CD14-positive monocyte (primary cell): ENCODE measurements at regions not wholly inside any gene's neighbourhood (a gene's known extent, or its start where the extent isn't known, plus 50 kb on each side); places are given as distances from the start of the nearest gene placed in this dataset.

Experiments
- DNase-seq, 3 donors: peaks; one replicate each; pipeline ENCODE4 v3.0.0-alpha.2; 2011 to 2022
- H2AFZ ChIP-seq: 2 replicates; pipeline ENCODE4 v1.6.0; 2012; ENCODE audit warnings: mild to moderate bottlenecking, low read depth, low read length, inconsistent platforms; ENCODE audit not compliant: insufficient read depth, poor library complexity, severe bottlenecking
- H3K27ac ChIP-seq, 2 donors: 1 replicate in 1 of 2; 2 replicates in 1 of 2; pipeline ENCODE4 v1.5.1; 2012 to 2013; ENCODE audit warnings: low read length in 2 of 2, control low read depth in 1 of 2, inconsistent platforms in 1 of 2, low read depth in 1 of 2, mild to moderate bottlenecking in 1 of 2
- H3K27me3 ChIP-seq, 2 donors: one replicate each; pipeline versions ENCODE4 v1.6.0 to v1.6.1; 2011 to 2013; ENCODE audit warnings: low read length in 2 of 2; ENCODE audit not compliant: control insufficient read depth in 2 of 2, insufficient read depth in 2 of 2
- H3K36me3 ChIP-seq, 2 donors: replicated peaks in 1 of 2; 1 replicate in 1 of 2; 2 replicates in 1 of 2; pipeline versions ENCODE4 v1.5.1 to v1.6.1; 2012 to 2013; ENCODE audit warnings: low read length in 2 of 2, control low read depth in 1 of 2, inconsistent platforms in 1 of 2, mild to moderate bottlenecking in 1 of 2; ENCODE audit not compliant: insufficient read depth in 2 of 2, control insufficient read depth in 1 of 2
- H3K4me1 ChIP-seq, 2 donors: 1 replicate in 1 of 2; 2 replicates in 1 of 2; pipeline versions ENCODE4 v1.5.1 to v1.6.1; 2012 to 2013; ENCODE audit warnings: low read length in 2 of 2, control low read depth in 1 of 2, inconsistent platforms in 1 of 2, mild to moderate bottlenecking in 1 of 2, moderate library complexity in 1 of 2; ENCODE audit not compliant: insufficient read depth in 2 of 2, control insufficient read depth in 1 of 2
- H3K4me2 ChIP-seq: replicated peaks from 2 replicates; pipeline ENCODE3; 2012; ENCODE audit warnings: low read length, moderate library complexity, mild to moderate bottlenecking; ENCODE audit not compliant: poor library complexity, severe bottlenecking; ENCODE audit errors: extremely low read depth
- H3K4me3 ChIP-seq, 3 experiments: fragments of 200-600 bp in 1 of 3; sonication (generic) in 1 of 3; replicated peaks in 1 of 3; 1 replicate in 2 of 3; 2 replicates in 1 of 3; pipeline ENCODE4 v1.5.1; 2011 to 2013; ENCODE audit warnings: low read length in 3 of 3, mild to moderate bottlenecking in 3 of 3, control low read depth in 2 of 3, low read depth in 2 of 3, inconsistent platforms in 1 of 3, moderate library complexity in 1 of 3
- H3K79me2 ChIP-seq: 2 replicates; pipeline ENCODE4 v1.6.0; 2012; ENCODE audit warnings: mild to moderate bottlenecking, control low read depth, inconsistent platforms, low read length, moderate library complexity; ENCODE audit not compliant: insufficient read depth
- H3K9ac ChIP-seq: 2 replicates; pipeline ENCODE4 v1.6.0; 2017; ENCODE audit warnings: low read length, mild to moderate bottlenecking; ENCODE audit not compliant: insufficient read depth, poor library complexity, severe bottlenecking
- H3K9me3 ChIP-seq, 2 donors: replicated peaks in 1 of 2; 1 replicate in 1 of 2; 2 replicates in 1 of 2; pipeline versions ENCODE4 v1.5.1 to v1.6.1; 2012 to 2013; ENCODE audit warnings: low read length in 2 of 2, control low read depth in 1 of 2; ENCODE audit not compliant: control insufficient read depth in 1 of 2, insufficient read depth in 1 of 2
- H4K20me1 ChIP-seq: 2 replicates; pipeline ENCODE4 v1.6.0; 2012; ENCODE audit warnings: mild to moderate bottlenecking, low read length, control low read depth, moderate library complexity; ENCODE audit not compliant: insufficient read depth
- H3K27ac Mint-ChIP-seq, 7 donors: one replicate each; pipeline ENCODE4 v1.8.0; 2020; ENCODE audit warnings: mild to moderate bottlenecking in 7 of 7, mixed read lengths in 7 of 7, moderate library complexity in 6 of 7, inconsistent platforms in 2 of 7
- H3K27me3 Mint-ChIP-seq, 3 donors: one replicate each; pipeline ENCODE4 v1.8.0; 2021 to 2022; ENCODE audit warnings: low read depth in 3 of 3, mild to moderate bottlenecking in 3 of 3, mixed read lengths in 3 of 3, moderate library complexity in 3 of 3, inconsistent platforms in 1 of 3
- H3K36me3 Mint-ChIP-seq, 2 donors: one replicate each; pipeline ENCODE4 v1.8.0; 2020; ENCODE audit warnings: mixed read lengths in 2 of 2, inconsistent platforms in 1 of 2, mild to moderate bottlenecking in 1 of 2
- H3K4me1 Mint-ChIP-seq: one replicate; pipeline ENCODE4 v1.8.0; 2020; ENCODE audit warnings: mild to moderate bottlenecking, mixed read lengths
- H3K4me3 Mint-ChIP-seq, 2 donors: one replicate each; pipeline ENCODE4 v1.8.0; 2020; ENCODE audit warnings: mild to moderate bottlenecking in 2 of 2, mixed read lengths in 2 of 2, moderate library complexity in 1 of 2
- H3K9me3 Mint-ChIP-seq, 7 donors: one replicate each; pipeline ENCODE4 v1.8.0; 2020 to 2022; ENCODE audit warnings: mixed read lengths in 7 of 7, mild to moderate bottlenecking in 6 of 7, moderate library complexity in 6 of 7, inconsistent platforms in 2 of 7
- CTCF ChIP-seq: fragments of 200-600 bp; IDR thresholded peaks from one replicate; pipeline ENCODE4 v1.8.0; 2022; ENCODE audit warnings: antibody characterized with exemption, mild to moderate bottlenecking
- WGBS: methylation state at CpG from one replicate; pipeline ENCODE4 v1.1.5; 2013; ENCODE audit warnings: missing lambda C conversion rate; ENCODE audit not compliant: insufficient coverage; 5-methylcytosine and 5-hydroxymethylcytosine counted together
- intact Hi-C, 2 donors: fragments of 100-400 bp; cut with micrococcal nuclease; formaldehyde crosslinking; loops; one replicate each; pipeline versions ENCODE4 v1.15.0 to v1.15.1; 2023

DNA sequence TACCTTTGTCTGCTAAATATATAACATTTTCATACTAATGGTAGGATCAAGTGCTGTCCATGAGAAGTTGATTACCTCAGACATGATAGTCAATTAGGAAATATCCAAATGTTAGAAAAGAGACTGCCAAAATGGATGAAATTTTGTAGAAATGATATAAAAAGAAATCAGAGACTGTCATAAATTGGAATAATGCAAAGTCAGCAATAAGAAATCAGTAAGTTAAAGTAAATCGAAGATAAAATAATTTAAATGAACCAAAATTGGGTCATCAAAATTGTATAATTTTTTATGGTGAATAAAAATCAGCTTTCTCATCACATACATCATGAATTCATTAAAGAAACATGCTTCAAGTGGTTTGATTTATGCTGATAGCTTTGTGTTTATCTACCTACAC is 165.3 kb upstream of the CDH2 start:
- intact Hi-C loops = no loop called here

DNA sequence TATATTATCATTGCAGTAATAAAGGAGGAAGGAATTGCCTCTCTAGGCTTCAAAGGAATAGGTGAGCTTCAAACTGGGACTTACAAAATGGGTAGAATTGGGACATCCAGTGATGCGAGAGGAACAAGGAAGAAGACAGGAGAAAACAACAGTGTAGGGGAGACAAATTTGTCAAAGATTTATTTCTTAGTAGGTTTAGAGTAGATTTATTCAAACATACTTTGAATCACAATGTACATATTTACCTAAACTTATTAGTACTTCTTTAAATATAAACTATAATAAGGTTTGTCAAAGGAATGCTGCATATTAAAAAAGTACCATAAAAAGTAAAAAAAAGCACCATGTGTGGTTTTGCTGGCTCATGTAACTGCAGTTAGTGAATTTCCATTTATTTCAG is 161.4 kb upstream of the CDH2 start:
- Histone ChIP-seq H3K4me1 (no peaks in the 10 kb centered on the region), H3K9ac (no peak overlapping the region), H3K27me3 (no peaks in the 10 kb centered on the region), H2AFZ (no peak overlapping the region), H3K36me3 (no peaks in the 10 kb centered on the region), H3K79me2 (no peaks in the 10 kb centered on the region), H3K27ac (no peak overlapping the region), H3K9me3 (no peaks in the 10 kb centered on the region), H3K4me3 (no peak overlapping the region), H4K20me1 (no peaks in the 10 kb centered on the region), H3K4me2 (no peak overlapping the region)
- intact Hi-C loops = no loop called here
- H3K4me1 Mint-ChIP-seq = no peaks in the 10 kb centered on the region
- no peak overlapping the region for H3K4me3 Mint-ChIP-seq
- no CpG with 5 or more reads among the region's 1 CpG for WGBS
- H3K27me3 Mint-ChIP-seq = no peaks in the 10 kb centered on the region
- no peak for TF ChIP-seq CTCF
- no peak for DNase-seq
- no peaks in the 10 kb centered on the region for H3K36me3 Mint-ChIP-seq
- no peak overlapping the region for H3K27ac Mint-ChIP-seq
- H3K9me3 Mint-ChIP-seq = peaks cover 0 to 4% (median 0%) of the 10 kb centered on the region in 7 donors

More for the DNA sequence above, 165.3 kb upstream of the CDH2 start:
- H3K79me2 ChIP-seq = no peaks in the 10 kb centered on the region
- Mint-ChIP-seq H3K9me3 (peaks cover 0 to 4% (median 2%) of the 10 kb centered on the region in 7 donors), H3K36me3 (no peaks in the 10 kb centered on the region), H3K27ac (no peak overlapping the region), H3K4me3 (no peak overlapping the region), H3K4me1 (no peaks in the 10 kb centered on the region), H3K27me3 (no peaks in the 10 kb centered on the region)
- no peaks in the 10 kb centered on the region for H4K20me1 ChIP-seq
- H3K4me3 ChIP-seq = no peak overlapping the region
- H3K9me3 ChIP-seq = no peaks in the 10 kb centered on the region
- no peaks in the 10 kb centered on the region for H3K27me3 ChIP-seq
- H3K9ac ChIP-seq = no peak overlapping the region
- WGBS = no CpG with 5 or more reads among the region's 1 CpG
- H3K36me3 ChIP-seq = no peaks in the 10 kb centered on the region
- no peak overlapping the region for H3K4me2 ChIP-seq
- no peak overlapping the region for H3K27ac ChIP-seq
- DNase-seq = no peak
- no peak for TF ChIP-seq CTCF
- H3K4me1 ChIP-seq = no peaks in the 10 kb centered on the region
- no peak overlapping the region for H2AFZ ChIP-seq
